ENCODE measurements at regions not wholly inside any gene's neighbourhood (a gene's known extent, or its start where the extent isn't known, plus 50 kb on each side); places are given as distances from the start of the nearest gene placed in this dataset.
"Not testable (repeated sequence)": the region's sequence is repeated elsewhere in the genome, so short reads cannot be mapped to it uniquely, and the experiment has no call there.

DNA sequence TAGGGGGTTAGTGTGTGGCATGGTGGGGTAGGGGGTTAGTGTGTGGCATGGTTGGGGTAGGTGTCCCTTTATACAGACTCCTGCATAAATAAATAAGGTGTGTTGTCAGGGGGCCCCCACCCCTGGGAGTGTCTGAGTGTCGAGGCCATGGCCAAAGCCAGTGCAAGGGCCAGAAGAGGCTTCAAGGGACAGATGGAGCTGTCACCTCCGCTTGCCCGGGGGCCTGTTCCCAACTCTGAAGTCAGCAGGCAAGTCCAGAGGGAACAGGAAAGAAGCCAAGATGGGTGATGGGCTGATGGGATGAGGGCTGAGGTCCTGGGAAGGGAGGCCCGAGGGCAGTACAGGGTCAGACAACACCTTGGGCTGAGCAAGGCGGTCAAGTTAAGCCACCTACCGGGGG, 997.8 kb downstream of the BRD1 start:
- no peak for DNase-seq (ENCODE audit: low spot score)

DNA sequence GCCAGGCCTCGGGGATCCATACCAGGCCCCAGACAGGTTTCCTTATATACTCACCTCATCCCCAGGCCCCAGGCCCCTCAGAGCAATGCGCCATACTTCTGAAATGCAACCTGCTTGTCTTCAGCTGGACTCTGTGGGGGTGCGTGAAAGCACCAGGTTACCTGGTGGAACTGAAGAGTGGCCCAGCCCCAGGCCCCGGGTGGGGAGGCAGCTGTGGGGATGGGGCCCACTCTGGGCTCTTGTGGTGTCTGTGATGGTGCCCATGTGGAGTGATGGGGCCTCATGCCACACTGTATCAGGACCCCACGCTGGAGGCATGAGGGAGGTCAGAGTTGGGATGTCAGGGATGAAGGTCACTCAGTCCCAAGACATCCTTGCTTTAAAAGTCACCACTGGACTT, 999.0 kb downstream of the BRD1 start:
- DNase-seq (ENCODE audit: low spot score), result no peak

DNA sequence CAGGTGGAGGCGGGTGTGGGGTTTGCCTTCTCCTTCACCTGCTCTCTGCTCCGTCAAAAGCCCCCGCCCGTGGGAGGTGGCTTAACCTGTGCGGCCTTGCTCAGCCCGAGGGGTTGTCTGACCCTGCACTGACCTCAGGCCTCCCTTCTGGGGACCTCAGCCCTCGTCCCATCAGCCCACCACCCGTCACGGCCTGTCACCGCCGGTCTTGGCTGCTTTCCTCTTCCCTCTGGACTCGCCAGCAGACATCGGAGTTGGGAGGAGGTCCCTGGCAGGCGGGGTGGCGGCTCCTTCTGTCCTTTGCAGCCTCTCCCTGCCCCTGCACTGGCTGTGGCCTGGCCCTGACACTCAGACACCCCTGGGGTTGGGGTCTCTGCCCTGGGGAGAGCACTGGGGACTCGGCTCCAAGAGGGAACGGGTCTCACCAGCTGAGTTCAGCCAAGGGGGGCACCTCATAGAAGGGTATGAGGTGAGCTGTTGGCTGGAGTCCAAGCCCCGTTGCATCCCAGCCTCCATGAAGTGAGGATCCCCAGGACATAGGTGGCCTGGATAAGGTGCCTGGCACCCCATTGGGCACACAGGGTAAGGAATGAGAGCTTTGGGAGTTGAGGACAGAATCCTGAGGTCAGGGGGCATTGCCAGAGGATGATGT, 999.6 kb downstream of the BRD1 start:
- no peak for DNase-seq (ENCODE audit: low spot score)

DNA sequence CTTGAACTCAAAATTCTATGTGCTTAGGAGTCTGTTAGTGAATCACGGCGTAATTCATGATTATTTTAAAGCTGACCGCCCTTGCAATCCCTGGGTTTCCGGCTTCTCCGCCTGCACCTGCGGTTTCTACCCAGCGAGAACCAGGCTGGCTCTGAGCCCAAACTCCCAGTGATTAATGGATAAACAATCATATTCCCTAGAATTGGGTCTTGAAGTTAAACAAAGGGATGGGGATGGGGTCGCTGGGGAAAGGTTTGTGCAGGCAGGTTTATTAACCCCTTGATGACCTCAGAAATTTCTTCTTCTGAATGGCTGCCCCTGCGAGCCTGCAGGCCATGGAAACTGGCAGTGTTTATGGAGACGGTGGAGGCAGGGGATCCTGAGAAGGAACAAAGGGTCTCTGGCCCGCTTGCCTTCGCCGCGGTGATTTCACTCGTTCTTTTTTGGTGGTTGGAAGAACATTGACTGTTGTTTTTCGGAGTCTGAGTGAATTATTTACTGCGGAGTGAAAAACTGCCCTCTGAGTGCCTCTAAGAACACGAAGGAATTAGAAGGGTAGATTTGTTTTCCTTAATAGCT, 1000.3 kb downstream of the BRD1 start:
- DNase-seq (ENCODE audit: low spot score), result no peak

DNA sequence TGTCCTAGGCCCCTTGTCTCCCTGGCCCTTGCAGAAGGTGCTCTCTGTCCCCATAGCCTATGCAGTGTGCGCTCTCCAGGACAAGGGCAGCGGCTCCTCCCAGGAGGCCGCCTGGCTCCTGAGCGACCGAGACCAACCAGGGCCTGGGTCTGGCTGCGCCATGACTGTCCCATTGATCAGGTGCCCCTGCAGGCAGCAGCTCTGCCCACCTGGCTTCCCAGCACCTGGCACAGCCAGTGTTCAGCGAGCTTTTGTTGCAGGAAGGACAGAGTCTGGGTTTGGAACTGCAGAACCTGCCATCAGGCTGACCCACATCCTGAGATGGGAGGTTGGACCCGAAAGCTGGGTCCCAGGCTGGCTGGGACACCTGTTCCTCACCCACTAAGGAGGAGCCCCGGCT, 1001.1 kb downstream of the BRD1 start:
- no peak for DNase-seq (ENCODE audit: low spot score)

- DNase-seq (ENCODE audit: low spot score), result no peak
These were observed 1001.7 kb downstream of the BRD1 start for GRCh38 chr22:48825802-48826520.

DNA sequence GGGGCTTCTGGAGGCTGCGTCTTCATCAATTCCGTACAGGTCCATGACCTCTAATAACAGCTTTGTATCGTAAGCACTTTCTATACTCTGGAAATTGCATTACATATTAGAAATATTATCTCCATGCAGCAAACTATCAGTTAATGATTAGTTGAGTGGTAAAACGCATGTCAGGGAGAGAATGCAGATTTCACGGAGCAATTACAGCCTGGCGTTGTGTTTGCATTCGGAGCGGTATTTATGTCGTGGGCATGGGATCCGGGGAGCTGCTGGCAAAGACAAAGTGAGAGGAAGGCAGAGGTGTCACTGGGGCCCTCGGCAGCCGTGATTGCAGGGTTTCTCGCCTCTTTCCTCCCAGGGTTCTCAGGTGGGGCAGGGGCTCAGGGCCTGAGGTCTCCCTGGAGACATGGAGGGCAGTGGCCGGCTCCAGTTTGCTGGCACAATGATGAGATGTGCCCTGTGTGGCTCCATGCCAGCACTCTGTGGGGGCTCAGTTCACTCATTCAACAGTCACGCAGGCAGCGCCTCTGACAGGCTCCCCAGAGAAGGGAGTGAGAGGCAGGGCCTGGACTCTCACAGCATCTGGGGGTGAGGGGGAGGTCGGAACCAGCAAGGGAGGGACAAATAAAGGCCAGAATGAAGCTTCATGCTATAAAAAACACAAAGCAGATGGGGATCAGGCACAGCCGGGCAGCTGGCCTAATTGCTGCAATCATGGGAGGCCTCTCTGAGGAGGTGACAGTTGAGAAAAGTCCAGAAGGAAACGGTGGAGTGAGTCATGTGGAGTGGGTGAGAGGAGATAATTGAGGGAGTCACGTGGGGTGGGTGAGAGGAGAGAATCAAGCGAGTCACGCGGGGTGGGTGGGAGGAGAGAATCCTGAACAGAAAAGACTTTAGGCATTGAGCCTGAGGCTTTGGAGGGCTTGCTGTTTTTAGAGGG, 1002.7 kb downstream of the BRD1 start:
- DNase-seq (ENCODE audit: low spot score), result no peak

GRCh38 chr22:48823941-48824340, 1003.7 kb downstream of the BRD1 start:
- no peak for DNase-seq (ENCODE audit: low spot score)

- DNase-seq (ENCODE audit: low spot score), result no peak
These were observed 1005.1 kb downstream of the BRD1 start for GRCh38 chr22:48822278-48823233.

DNA sequence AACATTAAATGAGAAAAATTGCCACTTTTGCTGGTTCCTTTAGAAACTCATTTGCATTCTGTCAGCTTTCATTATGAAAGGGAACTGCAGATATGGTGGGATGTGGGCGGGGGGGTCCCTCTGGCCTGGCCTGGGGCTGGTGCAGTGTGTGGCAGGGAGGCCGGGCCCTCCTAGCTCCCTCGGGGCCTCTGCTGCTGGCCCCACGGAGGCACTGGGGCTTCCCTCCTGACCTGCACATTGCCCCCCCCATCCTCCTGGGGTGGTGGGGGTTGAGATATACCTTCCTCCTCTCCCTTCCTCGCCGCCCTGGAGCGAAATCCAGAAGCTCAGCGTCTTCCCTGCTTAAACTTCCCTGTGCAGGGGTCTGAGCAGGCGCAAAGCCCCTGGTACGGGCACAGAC, 1005.9 kb downstream of the BRD1 start:
- no peak for DNase-seq (ENCODE audit: low spot score)

DNA sequence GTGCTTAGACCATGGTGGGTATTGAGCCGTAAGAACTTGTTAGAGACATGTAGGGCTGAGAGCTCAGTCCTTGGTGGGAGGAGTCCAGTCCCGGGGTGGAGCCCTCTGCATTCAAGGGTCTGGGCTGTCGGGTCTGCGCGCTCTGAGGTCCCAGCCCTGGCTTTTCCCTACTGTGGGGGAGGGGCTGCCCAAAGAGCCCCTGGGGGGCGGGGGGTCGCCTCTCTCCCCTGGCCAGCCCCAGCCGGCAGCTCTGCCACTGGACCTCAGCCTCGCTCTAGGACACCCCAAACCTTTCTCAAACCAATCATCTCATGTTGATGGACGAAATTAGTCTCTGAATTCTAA, 1006.4 kb downstream of the BRD1 start:
- no peak for DNase-seq (ENCODE audit: low spot score)

GRCh38 chr22:48820481-48821345, 1007.0 kb downstream of the BRD1 start:
- DNase-seq (ENCODE audit: low spot score), result no peak

- no peak for DNase-seq (ENCODE audit: low spot score)
These were observed 1007.7 kb downstream of the BRD1 start for GRCh38 chr22:48819961-48820360.

GRCh38 chr22:48819232-48819631, 1008.4 kb downstream of the BRD1 start:
- DNase-seq (ENCODE audit: low spot score), result no peak

DNA sequence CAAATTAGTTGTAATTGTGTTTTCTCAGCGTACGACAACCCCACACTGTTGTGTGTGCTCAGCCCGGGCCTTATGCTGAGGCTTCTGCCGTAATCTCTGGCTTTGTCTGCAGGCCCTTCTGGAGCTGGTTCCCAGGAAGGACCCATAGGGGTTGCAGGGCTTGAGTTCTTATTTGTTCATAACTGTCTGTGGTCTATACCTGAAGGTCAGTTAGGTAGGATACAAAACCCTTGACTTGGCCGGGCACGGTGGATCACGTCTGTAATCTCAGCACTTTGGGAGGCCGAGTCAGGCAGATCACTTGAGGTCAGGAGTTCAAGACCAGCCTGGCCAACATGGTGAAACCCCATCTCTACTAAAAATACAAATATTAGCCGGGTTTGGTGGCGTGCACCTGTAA, 1010.2 kb downstream of the BRD1 start:
- not testable (repeated sequence) for DNase-seq (ENCODE audit: low spot score)

DNA sequence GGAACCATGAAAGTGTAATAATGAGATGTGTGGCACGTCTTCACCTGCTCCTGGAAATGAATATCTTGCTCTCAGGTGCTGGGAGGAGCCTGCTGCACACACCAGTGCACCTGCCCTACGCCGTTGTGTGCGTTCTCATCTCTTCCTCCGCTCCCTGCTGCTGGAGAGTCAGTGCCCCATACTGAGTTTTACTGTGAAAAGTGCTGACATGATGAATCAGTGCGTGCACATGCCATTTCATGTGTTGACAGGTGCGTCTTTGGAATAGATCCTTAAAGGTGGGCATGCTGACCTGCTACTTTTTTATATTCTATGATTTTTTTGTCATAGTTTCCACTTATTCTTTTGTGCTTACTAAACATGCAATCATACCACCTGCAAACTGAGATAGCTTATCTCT, 1015.8 kb downstream of the BRD1 start:
- no peak for DNase-seq (ENCODE audit: low spot score)

DNA sequence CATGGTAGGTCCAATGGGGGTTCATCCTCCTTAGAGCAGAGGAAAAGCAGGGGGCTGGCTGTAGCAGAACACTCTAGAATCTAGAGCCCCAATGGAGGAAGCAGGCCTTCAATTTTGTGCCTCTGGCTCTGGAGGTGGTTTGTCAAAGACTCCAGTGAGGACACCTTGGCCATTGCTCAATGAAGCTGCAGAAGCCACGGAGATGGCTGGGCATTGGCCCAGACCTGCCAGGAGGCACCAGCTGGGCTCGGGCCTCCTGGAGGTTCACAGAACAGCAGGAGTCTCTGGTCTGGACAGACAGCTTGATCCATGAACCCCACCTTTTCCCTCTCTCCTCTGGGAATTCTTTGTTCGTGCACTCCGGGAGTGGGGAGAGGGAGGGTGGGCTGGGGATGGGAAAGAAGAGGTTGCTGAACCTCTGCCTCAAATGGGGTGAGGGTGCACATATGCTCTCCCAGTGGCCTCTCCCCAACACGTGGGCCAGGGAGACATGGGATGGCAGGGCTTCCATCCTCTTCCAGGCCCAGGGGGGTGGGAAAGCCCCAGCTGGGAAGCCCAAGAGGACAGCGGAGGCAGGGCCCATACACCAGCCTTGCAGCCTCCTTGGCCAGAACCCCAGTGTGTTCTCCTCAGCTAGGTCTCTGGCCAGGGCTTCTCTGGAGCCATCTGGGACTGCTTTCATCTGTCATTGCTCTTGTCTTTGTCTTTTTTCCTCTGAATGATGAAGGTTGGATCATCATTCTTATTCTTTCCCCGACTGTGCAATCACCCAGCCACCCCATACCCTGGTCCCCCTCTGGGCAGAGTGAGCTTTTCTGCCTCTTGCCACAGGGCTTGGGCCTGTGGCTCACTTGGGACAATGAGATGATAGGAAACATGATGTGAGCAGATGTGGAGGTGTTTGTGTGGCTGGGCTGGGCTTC, 1019.4 kb downstream of the BRD1 start:
- no peak for DNase-seq (ENCODE audit: low spot score)

DNA sequence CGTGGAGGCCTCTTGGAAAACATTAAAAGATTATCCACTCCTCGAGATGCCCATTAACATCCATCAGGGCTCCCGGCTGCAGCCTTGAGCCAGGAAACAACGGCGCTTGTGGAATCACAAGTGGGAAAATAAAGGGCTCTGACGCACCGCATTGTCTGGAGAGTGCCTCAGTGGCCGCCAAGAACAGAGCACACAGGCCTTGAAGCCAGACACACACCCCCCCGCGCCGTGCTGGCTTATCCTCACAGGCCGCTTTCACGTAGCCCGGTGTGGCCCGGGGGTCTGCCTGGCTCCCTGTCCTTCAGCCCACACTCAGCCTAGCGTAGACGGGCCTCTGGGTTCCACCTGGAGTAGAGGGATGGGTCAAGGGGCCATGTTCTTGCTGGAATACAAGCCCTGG, 1020.5 kb downstream of the BRD1 start:
- DNase-seq (ENCODE audit: low spot score), result no peak

GRCh38 chr22:48806227-48806781, 1021.4 kb downstream of the BRD1 start:
- no peak for DNase-seq (ENCODE audit: low spot score)

Data from HT-29 (cell line).